Right lobe of liver (tissue), 4 donors: ENCODE measurements at regions not wholly inside any gene's neighbourhood (a gene's known extent, or its start where the extent isn't known, plus 50 kb on each side); places are given as distances from the start of the nearest gene placed in this dataset.
"Not testable (repeated sequence)": the region's sequence is repeated elsewhere in the genome, so short reads cannot be mapped to it uniquely, and the experiment has no call there.

ENCODE experiments used
- POLR2A ChIP-seq: fragments of 450-650 bp; IDR thresholded peaks from one replicate; pipeline ENCODE4 v1.6.1; 2017; ENCODE audit warnings: antibody characterized with exemption, mild to moderate bottlenecking
- TF ChIP-seq, protein P1 (sequence below), 4 donors: fragments of 200-600 bp in 3 of 4; fragments of 450-650 bp in 1 of 4; IDR thresholded peaks; one replicate each; pipeline versions ENCODE4 v1.5.1 to v1.8.0; 2016 to 2022; ENCODE audit warnings: antibody characterized with exemption in 4 of 4, mild to moderate bottlenecking in 2 of 4
- donor health status: DM: no; HTN: no; CAD: no.
- donor health status: DM: no; HTN: no; CAD: no.
- donor health status: DM: no; HTN: yes; CAD: no.

DNA sequence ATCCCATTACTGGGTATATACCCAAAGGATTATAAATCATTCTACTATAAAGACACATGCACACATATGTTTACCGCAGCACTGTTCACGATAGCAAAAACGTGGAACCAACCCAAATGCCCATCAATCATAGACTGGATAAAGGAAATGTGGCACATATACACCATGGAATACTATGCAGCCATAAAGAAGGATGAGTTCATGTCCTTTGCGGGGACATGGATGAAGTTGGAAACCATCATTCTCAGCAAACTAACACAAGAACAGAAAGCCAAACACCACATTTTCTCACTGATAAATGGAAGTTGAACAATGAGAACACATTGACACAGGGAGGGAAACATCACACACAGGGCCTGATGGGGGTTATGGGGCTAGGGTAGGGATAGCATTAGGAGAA, 1090.5 kb upstream of the EDIL3 start:
- TF ChIP-seq, protein P1, sequence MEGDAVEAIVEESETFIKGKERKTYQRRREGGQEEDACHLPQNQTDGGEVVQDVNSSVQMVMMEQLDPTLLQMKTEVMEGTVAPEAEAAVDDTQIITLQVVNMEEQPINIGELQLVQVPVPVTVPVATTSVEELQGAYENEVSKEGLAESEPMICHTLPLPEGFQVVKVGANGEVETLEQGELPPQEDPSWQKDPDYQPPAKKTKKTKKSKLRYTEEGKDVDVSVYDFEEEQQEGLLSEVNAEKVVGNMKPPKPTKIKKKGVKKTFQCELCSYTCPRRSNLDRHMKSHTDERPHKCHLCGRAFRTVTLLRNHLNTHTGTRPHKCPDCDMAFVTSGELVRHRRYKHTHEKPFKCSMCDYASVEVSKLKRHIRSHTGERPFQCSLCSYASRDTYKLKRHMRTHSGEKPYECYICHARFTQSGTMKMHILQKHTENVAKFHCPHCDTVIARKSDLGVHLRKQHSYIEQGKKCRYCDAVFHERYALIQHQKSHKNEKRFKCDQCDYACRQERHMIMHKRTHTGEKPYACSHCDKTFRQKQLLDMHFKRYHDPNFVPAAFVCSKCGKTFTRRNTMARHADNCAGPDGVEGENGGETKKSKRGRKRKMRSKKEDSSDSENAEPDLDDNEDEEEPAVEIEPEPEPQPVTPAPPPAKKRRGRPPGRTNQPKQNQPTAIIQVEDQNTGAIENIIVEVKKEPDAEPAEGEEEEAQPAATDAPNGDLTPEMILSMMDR (IDR thresholded peaks at IDR 0.05): not testable (repeated sequence)
- TF ChIP-seq POLR2A: not testable (repeated sequence)
